NCI-H187 (cell line): ENCODE measurements at regions not wholly inside any gene's neighbourhood (a gene's known extent, or its start where the extent isn't known, plus 50 kb on each side); places are given as distances from the start of the nearest gene placed in this dataset.

Experiments used
- DNase-seq, 2 experiments: peaks; one replicate each; lab custom pipeline; 2025; lab: John Stamatoyannopoulos, UW

GRCh38 chr12:90899456-90900182 is 55.4 kb downstream of the CCER1 start:
- DNase-seq: no peak

GRCh38 chr12:90897986-90898385 is 57.0 kb downstream of the CCER1 start:
- DNase-seq: no peak

- DNase-seq: no peak
Observed at GRCh38 chr12:90897316-90897715, 57.7 kb downstream of the CCER1 start.

GRCh38 chr12:90896821-90897220 is 58.2 kb downstream of the CCER1 start:
- no peak for DNase-seq

GRCh38 chr12:90896164-90896563 is 58.8 kb downstream of the CCER1 start:
- no peak for DNase-seq

GRCh38 chr12:90888316-90888715 is 66.7 kb downstream of the CCER1 start:
- DNase-seq: no peak

- no peak for DNase-seq
Observed at GRCh38 chr12:90883456-90883855, 71.5 kb downstream of the CCER1 start.

- DNase-seq: no peak
Observed at GRCh38 chr12:90871726-90872096, 83.3 kb downstream of the CCER1 start.

GRCh38 chr12:90870971-90871725 is 83.8 kb downstream of the CCER1 start:
- DNase-seq: no peak

- DNase-seq: no peak
Observed at GRCh38 chr12:90868626-90869025, 86.3 kb downstream of the CCER1 start.

GRCh38 chr12:90859591-90859990 is 95.4 kb downstream of the CCER1 start:
- DNase-seq: no peak

- DNase-seq: no peak
Observed at GRCh38 chr12:90858252-90858651, 96.7 kb downstream of the CCER1 start.

- DNase-seq: no peak
Observed at GRCh38 chr12:90855534-90855933, 99.4 kb downstream of the CCER1 start.

- peak in 1 of 2 experiments; percentile 32 for DNase-seq
Observed at GRCh38 chr12:90854136-90854689, 100.8 kb downstream of the CCER1 start.

GRCh38 chr12:90851800-90852718 is 102.9 kb downstream of the CCER1 start:
- DNase-seq: no peak

- DNase-seq: no peak
Observed at GRCh38 chr12:90842477-90842876, 112.5 kb downstream of the CCER1 start.

- no peak for DNase-seq
Observed at GRCh38 chr12:90841336-90841735, 113.6 kb downstream of the CCER1 start.

- DNase-seq: no peak
Observed at GRCh38 chr12:90839346-90839745, 115.6 kb downstream of the CCER1 start.

- DNase-seq: no peak
Observed at GRCh38 chr12:90836689-90837088, 118.3 kb downstream of the CCER1 start.

GRCh38 chr12:90833228-90833627 is 121.7 kb downstream of the CCER1 start:
- no peak for DNase-seq

- DNase-seq: no peak
Observed at GRCh38 chr12:90832427-90832826, 122.5 kb downstream of the CCER1 start.

- DNase-seq: no peak
Observed at GRCh38 chr12:90831712-90832111, 123.3 kb downstream of the CCER1 start.
